ENCODE measurements at regions not wholly inside any gene's neighbourhood (a gene's known extent, or its start where the extent isn't known, plus 50 kb on each side); places are given as distances from the start of the nearest gene placed in this dataset.

- no peaks in the 10 kb centered on the region for H3K36me3 ChIP-seq
- no peak for DNase-seq
- no peak for ATAC-seq
- no peaks in the 10 kb centered on the region for H3K9me3 ChIP-seq
- no peak overlapping the region for H3K27ac ChIP-seq
- intact Hi-C loops (cut with DNase I) = no loop called here
- no peak overlapping the region for H3K4me3 ChIP-seq
- H3K27me3 ChIP-seq = no peaks in the 10 kb centered on the region
- no peak for TF ChIP-seq CTCF (IDR thresholded peaks at IDR 0.05)
- H3K4me1 ChIP-seq = no peaks in the 10 kb centered on the region
Measured at GRCh38 chr4:114365591-114365990, 233.0 kb upstream of the UGT8 start.

GRCh38 chr4:114366368-114366767 lies 232.2 kb upstream of the UGT8 start:
- Histone ChIP-seq H3K27me3 (no peaks in the 10 kb centered on the region), H3K36me3 (no peaks in the 10 kb centered on the region), H3K4me1 (no peaks in the 10 kb centered on the region), H3K9me3 (no peaks in the 10 kb centered on the region), H3K4me3 (no peak overlapping the region), H3K27ac (no peak overlapping the region)
- ATAC-seq (no peak), DNase-seq (no peak)
- no peak for TF ChIP-seq CTCF (IDR thresholded peaks at IDR 0.05)
- intact Hi-C loops (cut with DNase I) = no loop called here

- intact Hi-C loops (cut with DNase I) = no loop called here
- DNase-seq (no peak), ATAC-seq (no peak)
- Histone ChIP-seq H3K27me3 (no peaks in the 10 kb centered on the region), H3K36me3 (no peaks in the 10 kb centered on the region), H3K4me3 (no peak overlapping the region), H3K27ac (no peak overlapping the region), H3K9me3 (no peaks in the 10 kb centered on the region), H3K4me1 (no peaks in the 10 kb centered on the region)
- TF ChIP-seq CTCF (IDR thresholded peaks at IDR 0.05) = no peak
Measured at GRCh38 chr4:114368751-114369150, 229.9 kb upstream of the UGT8 start.

GRCh38 chr4:114373508-114373907 lies 225.1 kb upstream of the UGT8 start:
- DNase-seq (no peak), ATAC-seq (no peak)
- Histone ChIP-seq H3K27me3 (no peaks in the 10 kb centered on the region), H3K36me3 (no peaks in the 10 kb centered on the region), H3K27ac (no peak overlapping the region), H3K9me3 (no peaks in the 10 kb centered on the region), H3K4me3 (no peak overlapping the region), H3K4me1 (no peaks in the 10 kb centered on the region)
- TF ChIP-seq CTCF (IDR thresholded peaks at IDR 0.05) = no peak
- intact Hi-C loops (cut with DNase I) = no loop called here

- Histone ChIP-seq H3K27me3 (no peaks in the 10 kb centered on the region), H3K4me1 (no peaks in the 10 kb centered on the region), H3K36me3 (no peaks in the 10 kb centered on the region), H3K9me3 (no peaks in the 10 kb centered on the region), H3K4me3 (no peak overlapping the region), H3K27ac (no peak overlapping the region)
- no peak for DNase-seq
- intact Hi-C loops (cut with DNase I) = no loop called here
- no peak for ATAC-seq
- peak; percentile 29 for TF ChIP-seq CTCF (IDR thresholded peaks at IDR 0.05)
Measured at GRCh38 chr4:114378305-114378903, 220.2 kb upstream of the UGT8 start.

GRCh38 chr4:114383067-114383466 lies 215.5 kb upstream of the UGT8 start:
- intact Hi-C loops (cut with DNase I) = no loop called here
- H3K4me1 ChIP-seq = no peaks in the 10 kb centered on the region
- ATAC-seq (no peak), DNase-seq (no peak)
- no peaks in the 10 kb centered on the region for H3K9me3 ChIP-seq
- no peak overlapping the region for H3K27ac ChIP-seq
- no peaks in the 10 kb centered on the region for H3K36me3 ChIP-seq
- no peak for TF ChIP-seq CTCF (IDR thresholded peaks at IDR 0.05)
- H3K27me3 ChIP-seq = no peaks in the 10 kb centered on the region
- H3K4me3 ChIP-seq = no peak overlapping the region
